RWPE2 (cell line): ENCODE measurements at regions not wholly inside any gene's neighbourhood (a gene's known extent, or its start where the extent isn't known, plus 50 kb on each side); places are given as distances from the start of the nearest gene placed in this dataset.

Experiments
- ATAC-seq: fragments of 200-7000 bp; cut with Tn5 transposase; 3 replicates; pipeline ENCODE4 v1.9.1; 2021; ENCODE audit warnings: low read depth
- DNase-seq: peaks from one replicate; pipeline ENCODE4 v3.0.0-alpha.2; 2020; ENCODE audit warnings: low spot score
- H3K27ac ChIP-seq: fragments of 450-650 bp; 2 replicates; pipeline ENCODE4 v1.5.1; 2017; ENCODE audit warnings: mild to moderate bottlenecking; ENCODE audit not compliant: poor library complexity, severe bottlenecking
- H3K27me3 ChIP-seq: fragments of 250-450 bp; sonication (Bioruptor Pico); 2 replicates; pipeline ENCODE4 v1.5.1; 2021; ENCODE audit warnings: mild to moderate bottlenecking, moderate library complexity; ENCODE audit not compliant: insufficient read depth, poor library complexity, severe bottlenecking
- H3K36me3 ChIP-seq: fragments of 250-450 bp; sonication (Bioruptor Pico); 2 replicates; pipeline ENCODE4 v1.5.1; 2020; ENCODE audit warnings: low read depth, mild to moderate bottlenecking, moderate library complexity
- H3K4me1 ChIP-seq: fragments of 250-450 bp; sonication (Bioruptor Pico); 2 replicates; pipeline ENCODE4 v1.5.1; 2021; ENCODE audit warnings: mild to moderate bottlenecking, moderate library complexity; ENCODE audit not compliant: insufficient read depth, poor library complexity, severe bottlenecking
- H3K4me3 ChIP-seq: fragments of 250-450 bp; sonication (Bioruptor Pico); 2 replicates; pipeline ENCODE4 v1.5.1; 2021; ENCODE audit warnings: mild to moderate bottlenecking, moderate library complexity; ENCODE audit not compliant: severe bottlenecking
- H3K9me3 ChIP-seq: fragments of 250-450 bp; sonication (Bioruptor Pico); 2 replicates; pipeline ENCODE4 v1.5.1; 2021; ENCODE audit warnings: mild to moderate bottlenecking, moderate library complexity; ENCODE audit not compliant: severe bottlenecking
- TF ChIP-seq, protein P1 (sequence below): fragments of 450-650 bp; IDR thresholded peaks from one replicate; pipeline ENCODE4 v1.5.1; 2017; ENCODE audit warnings: mild to moderate bottlenecking, moderate library complexity; ENCODE audit not compliant: poor library complexity, severe bottlenecking

DNA sequence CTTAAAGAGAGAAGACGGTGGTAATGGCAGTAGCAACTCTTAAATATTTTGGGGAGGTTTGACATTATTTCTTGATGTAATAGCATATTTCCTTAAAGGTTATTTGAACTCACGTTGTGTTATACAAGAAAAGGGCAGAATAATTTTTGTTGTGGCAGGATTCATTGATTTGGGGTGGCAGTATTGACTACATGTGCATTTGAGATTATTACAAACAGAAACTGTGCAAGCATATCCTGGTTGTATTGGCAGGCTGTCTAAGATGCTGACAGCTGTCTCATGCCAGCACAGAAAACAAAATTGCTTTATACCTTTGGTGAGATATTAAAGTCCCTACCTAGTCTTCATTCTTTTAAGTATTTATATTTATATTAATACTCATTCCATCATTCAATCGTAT lies 300.7 kb upstream of the MAGEC2 start:
- Histone ChIP-seq H3K27ac (no peak overlapping the region), H3K4me1 (no peaks in the 10 kb centered on the region), H3K4me3 (no peak overlapping the region), H3K9me3 (no peaks in the 10 kb centered on the region), H3K27me3 (no peaks in the 10 kb centered on the region), H3K36me3 (no peaks in the 10 kb centered on the region)
- ATAC-seq (no peak), DNase-seq (no peak)
- TF ChIP-seq, protein P1, sequence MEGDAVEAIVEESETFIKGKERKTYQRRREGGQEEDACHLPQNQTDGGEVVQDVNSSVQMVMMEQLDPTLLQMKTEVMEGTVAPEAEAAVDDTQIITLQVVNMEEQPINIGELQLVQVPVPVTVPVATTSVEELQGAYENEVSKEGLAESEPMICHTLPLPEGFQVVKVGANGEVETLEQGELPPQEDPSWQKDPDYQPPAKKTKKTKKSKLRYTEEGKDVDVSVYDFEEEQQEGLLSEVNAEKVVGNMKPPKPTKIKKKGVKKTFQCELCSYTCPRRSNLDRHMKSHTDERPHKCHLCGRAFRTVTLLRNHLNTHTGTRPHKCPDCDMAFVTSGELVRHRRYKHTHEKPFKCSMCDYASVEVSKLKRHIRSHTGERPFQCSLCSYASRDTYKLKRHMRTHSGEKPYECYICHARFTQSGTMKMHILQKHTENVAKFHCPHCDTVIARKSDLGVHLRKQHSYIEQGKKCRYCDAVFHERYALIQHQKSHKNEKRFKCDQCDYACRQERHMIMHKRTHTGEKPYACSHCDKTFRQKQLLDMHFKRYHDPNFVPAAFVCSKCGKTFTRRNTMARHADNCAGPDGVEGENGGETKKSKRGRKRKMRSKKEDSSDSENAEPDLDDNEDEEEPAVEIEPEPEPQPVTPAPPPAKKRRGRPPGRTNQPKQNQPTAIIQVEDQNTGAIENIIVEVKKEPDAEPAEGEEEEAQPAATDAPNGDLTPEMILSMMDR = no peak

DNA sequence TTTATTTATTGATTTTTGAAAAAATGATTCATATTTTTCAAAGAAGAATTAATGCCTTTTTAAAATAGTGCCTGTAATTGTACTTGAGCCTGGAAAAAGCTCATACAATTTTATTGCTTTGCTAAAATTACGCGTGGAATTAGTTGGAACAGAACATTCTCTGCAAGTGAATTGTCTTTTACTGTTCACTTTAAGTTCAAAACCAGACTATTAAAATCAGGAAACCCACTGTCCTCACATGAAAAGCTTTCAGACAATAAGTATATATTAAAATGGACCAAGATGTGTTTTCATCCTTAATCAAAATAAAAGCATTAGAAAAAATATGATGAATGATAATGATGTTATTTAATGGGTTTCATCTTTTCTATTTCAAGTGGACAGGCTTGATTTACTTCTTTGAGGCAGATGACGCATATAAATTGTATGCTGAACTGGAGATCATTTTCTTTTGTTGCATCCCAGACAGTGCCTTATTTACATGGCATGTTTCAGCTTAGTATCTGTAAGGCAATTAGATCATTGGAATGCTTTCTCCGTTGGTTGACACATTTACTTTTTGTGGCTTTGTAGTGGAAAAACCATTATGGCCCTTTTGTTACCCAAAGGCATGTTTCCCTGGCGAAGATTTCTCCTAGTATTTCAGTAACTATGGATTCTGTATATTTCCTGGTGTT lies 299.0 kb upstream of the MAGEC2 start:
- Histone ChIP-seq H3K36me3 (no peaks in the 10 kb centered on the region), H3K27ac (no peak overlapping the region), H3K27me3 (no peaks in the 10 kb centered on the region), H3K4me1 (no peaks in the 10 kb centered on the region), H3K9me3 (no peaks in the 10 kb centered on the region), H3K4me3 (no peak overlapping the region)
- ATAC-seq (peak; percentile 50; the same call in 1 of the 3 replicates), DNase-seq (no peak)
- TF ChIP-seq, protein P1 = no peak

DNA sequence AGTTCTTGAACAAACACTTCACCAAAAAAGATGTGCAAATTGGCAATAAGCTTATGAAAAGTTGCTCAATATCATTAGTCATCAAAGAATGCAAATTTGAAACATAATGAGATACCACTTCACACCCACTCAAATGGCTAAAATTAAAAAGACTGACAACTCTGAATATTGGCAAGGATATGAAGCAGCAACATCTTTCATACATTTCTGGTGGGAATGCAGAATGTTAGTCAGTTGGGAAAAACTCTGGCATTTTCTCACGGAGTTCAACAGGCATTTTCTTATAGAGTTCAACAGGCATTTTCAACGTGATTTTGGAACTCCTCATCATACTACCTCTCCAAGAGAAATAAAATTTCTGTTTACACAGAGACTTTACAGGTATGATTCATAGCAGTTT lies 297.4 kb upstream of the MAGEC2 start:
- ATAC-seq = no peak
- TF ChIP-seq, protein P1 = no peak
- H3K36me3 ChIP-seq = no peaks in the 10 kb centered on the region
- no peaks in the 10 kb centered on the region for H3K4me1 ChIP-seq
- H3K9me3 ChIP-seq = no peaks in the 10 kb centered on the region
- no peak overlapping the region for H3K4me3 ChIP-seq
- no peak overlapping the region for H3K27ac ChIP-seq
- no peaks in the 10 kb centered on the region for H3K27me3 ChIP-seq
- DNase-seq = no peak

DNA sequence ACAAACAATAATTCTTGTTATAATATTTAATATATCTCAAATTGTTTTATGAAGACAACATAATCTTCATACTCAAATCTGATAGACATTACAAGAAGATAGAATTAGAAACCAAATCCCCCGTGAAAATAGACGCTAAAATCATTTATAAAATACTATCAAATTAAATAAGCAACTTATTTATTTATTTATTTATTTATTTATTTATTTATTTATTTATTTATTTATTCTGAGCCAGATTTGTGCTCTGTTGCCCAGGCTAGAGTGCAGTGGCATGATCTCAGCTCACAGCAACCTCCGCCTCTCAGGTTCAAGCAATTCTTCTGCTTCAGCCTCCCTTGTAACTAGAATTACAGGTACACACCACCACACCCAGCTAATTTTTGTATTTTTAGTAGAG lies 294.9 kb upstream of the MAGEC2 start:
- TF ChIP-seq, protein P1 = no peak
- no peaks in the 10 kb centered on the region for H3K36me3 ChIP-seq
- DNase-seq (no peak), ATAC-seq (no peak)
- no peaks in the 10 kb centered on the region for H3K27me3 ChIP-seq
- no peak overlapping the region for H3K4me3 ChIP-seq
- H3K9me3 ChIP-seq = no peaks in the 10 kb centered on the region
- no peak overlapping the region for H3K27ac ChIP-seq
- H3K4me1 ChIP-seq = no peaks in the 10 kb centered on the region

DNA sequence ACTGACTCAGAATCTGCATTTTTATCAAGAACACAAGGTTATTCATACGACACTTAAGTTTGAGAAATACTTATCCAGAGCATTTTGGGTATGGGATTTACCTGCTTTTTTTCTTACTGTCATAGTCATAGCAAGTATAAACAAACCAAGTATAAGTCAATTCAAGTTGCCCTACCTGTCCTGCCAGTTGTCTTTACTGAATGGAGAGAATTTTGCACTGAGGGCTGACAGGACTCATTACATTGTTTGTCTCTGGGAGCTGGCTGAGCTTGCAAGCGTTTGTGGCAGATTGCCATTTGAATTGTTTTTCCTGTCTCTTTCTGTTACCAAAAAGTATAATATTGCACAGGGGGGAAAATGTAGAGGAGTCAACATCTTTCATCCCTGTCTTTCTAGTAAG lies 278.9 kb upstream of the MAGEC2 start:
- H3K4me3 ChIP-seq = no peak overlapping the region
- no peaks in the 10 kb centered on the region for H3K9me3 ChIP-seq
- H3K27ac ChIP-seq = no peak overlapping the region
- no peaks in the 10 kb centered on the region for H3K36me3 ChIP-seq
- no peaks in the 10 kb centered on the region for H3K27me3 ChIP-seq
- TF ChIP-seq, protein P1 = no peak
- ATAC-seq (no peak), DNase-seq (no peak)
- H3K4me1 ChIP-seq = no peaks in the 10 kb centered on the region
